Gastrocnemius medialis (tissue), 4 donors: ENCODE measurements at regions not wholly inside any gene's neighbourhood (a gene's known extent, or its start where the extent isn't known, plus 50 kb on each side); places are given as distances from the start of the nearest gene placed in this dataset.

Experiments
- CTCF ChIP-seq, 5 experiments: fragments of 450-650 bp in 3 of 5; fragments of 200-600 bp in 2 of 5; sonication (generic) in 2 of 5; IDR thresholded peaks in 4 of 5; conservative IDR thresholded peaks in 1 of 5; 1 replicate in 4 of 5; 2 replicates in 1 of 5; pipeline ENCODE4 v1.5.1; 2016 to 2019; ENCODE audit warnings: antibody characterized with exemption in 5 of 5, mild to moderate bottlenecking in 3 of 5, moderate library complexity in 3 of 5
- POLR2A ChIP-seq, 2 donors: fragments of 450-650 bp; IDR thresholded peaks; one replicate each; pipeline ENCODE4 v1.6.1; 2017; ENCODE audit warnings: antibody characterized with exemption in 2 of 2, mild to moderate bottlenecking in 2 of 2, moderate library complexity in 2 of 2

DNA sequence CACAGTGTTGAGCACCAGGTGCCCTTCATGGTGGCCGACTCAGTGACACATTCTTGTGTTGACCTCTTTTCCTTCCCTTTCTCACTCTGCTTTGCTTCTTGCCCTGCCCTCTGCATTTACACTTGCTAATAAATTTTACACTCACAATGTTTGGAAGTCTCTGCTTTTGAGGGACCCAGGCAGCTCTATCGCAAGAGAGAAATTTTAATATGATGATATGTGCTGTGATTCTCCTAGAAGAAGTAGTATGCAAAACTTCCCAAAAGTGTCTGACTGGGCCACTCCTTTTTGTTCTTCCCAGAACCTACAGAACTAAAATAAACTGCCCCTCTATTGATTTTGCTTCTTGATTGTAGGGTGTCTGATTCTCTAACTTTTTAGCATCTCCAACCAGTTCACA lies 135.0 kb downstream of the IRS1 start:
- no peak for TF ChIP-seq CTCF (IDR thresholded peaks at IDR 0.05 in 4 of 5, conservative IDR thresholded peaks at IDR 0.05 in 1 of 5)
- no peak for TF ChIP-seq POLR2A (IDR thresholded peaks at IDR 0.05)
